Heart left ventricle (tissue), 16 donors: ENCODE measurements at regions not wholly inside any gene's neighbourhood (a gene's known extent, or its start where the extent isn't known, plus 50 kb on each side); places are given as distances from the start of the nearest gene placed in this dataset.
A peak's percentile ranks its signal among the peaks of the same experiment; 100 is the strongest.

Experiments
- ATAC-seq, 4 donors: fragments of 200-7000 bp; cut with Tn5 transposase; one replicate each; pipeline ENCODE4 v1.9.1; 2020 to 2022; ENCODE audit warnings: moderate library complexity in 4 of 4, mild to moderate bottlenecking in 3 of 4, moderate number of reproducible peaks in 1 of 4
- DNase-seq, 5 donors: peaks; one replicate each; pipeline ENCODE4 v3.0.0-alpha.2; 2020
- H3K27ac ChIP-seq, 12 donors: fragments of 200-600 bp; sonication (generic) in 4 of 12; one replicate each; pipeline versions ENCODE4 v1.5.0 to v1.8.0; 2016 to 2022; ENCODE audit warnings: mild to moderate bottlenecking in 2 of 12
- H3K27me3 ChIP-seq, 9 donors: fragments of 200-600 bp; sonication (generic) in 2 of 9; one replicate each; pipeline versions ENCODE4 v1.5.1 to v1.8.0; 2016 to 2022; ENCODE audit warnings: mild to moderate bottlenecking in 3 of 9
- H3K36me3 ChIP-seq, 9 donors: fragments of 200-600 bp; sonication (generic) in 2 of 9; one replicate each; pipeline versions ENCODE4 v1.5.0 to v1.8.0; 2018 to 2022; ENCODE audit warnings: mild to moderate bottlenecking in 2 of 9
- H3K4me1 ChIP-seq, 12 donors: fragments of 200-600 bp; sonication (generic) in 4 of 12; one replicate each; pipeline versions ENCODE4 v1.5.0 to v1.8.0; 2016 to 2022; ENCODE audit warnings: mild to moderate bottlenecking in 3 of 12
- H3K4me3 ChIP-seq, 12 donors: fragments of 200-600 bp; sonication (generic) in 4 of 12; one replicate each; pipeline versions ENCODE4 v1.5.0 to v1.8.0; 2017 to 2022; ENCODE audit warnings: mild to moderate bottlenecking in 9 of 12, moderate library complexity in 4 of 12
- H3K9me3 ChIP-seq, 12 donors: fragments of 200-600 bp; sonication (generic) in 4 of 12; one replicate each; pipeline versions ENCODE4 v1.5.0 to v1.8.0; 2016 to 2022; ENCODE audit warnings: mild to moderate bottlenecking in 1 of 12
- CTCF ChIP-seq, 12 donors: fragments of 200-600 bp; sonication (generic) in 4 of 12; IDR thresholded peaks; one replicate each; pipeline versions ENCODE4 v1.5.0 to v1.8.0; 2018 to 2022; ENCODE audit warnings: antibody characterized with exemption in 12 of 12, mild to moderate bottlenecking in 5 of 12
- POLR2A ChIP-seq, 2 donors: fragments of 450-650 bp; IDR thresholded peaks; one replicate each; pipeline ENCODE4 v1.6.1; 2017; ENCODE audit warnings: antibody characterized with exemption in 2 of 2, mild to moderate bottlenecking in 2 of 2, moderate library complexity in 2 of 2
- WGBS, 4 donors: extraction: QIAGEN DNeasy Blood & Tissue Kit in 2 of 4; methylation state at CpG; one replicate each; pipeline versions ENCODE4 v1.1.5 to v1.1.7; 2013 to 2018; 5-methylcytosine and 5-hydroxymethylcytosine counted together
- intact Hi-C, 10 donors: fragments of 100-400 bp; cut with DNase I; formaldehyde crosslinking; loops; one replicate each; pipeline versions ENCODE4 v1.11.1 to v1.14.2; 2022
- donor health status: ischemic (EF 13 %, LVEDD 7.1; RV severe dilation, severe dysfunction).
- donor health status: healthy with polysubstance abuse.
- donor health status: DM: no; HTN: yes; CAD: no.
- donor health status: DM: no; HTN: no; CAD: no.
- donor health status: ischemic (EF 25% LVEDD 6.9; RV normal size, moderate dysfunction).
- donor health status: ischemic (EF 25% LVEDD 5.7; RV mildly dilated, moderate dysfunction).
- donor health status: healthy.
- donor health status: DM: yes; HTN: yes; CAD: no.
- donor health status: ischemic (EF 35%, LVEDD 5.7; RV mildly dilated, moderate dysfunction).
- donor health status: nonischemic (EF 11% LVEDD 7.7; RV severe dilation, severe dysfunction).
- donor health status: DM: yes; HTN: yes; CAD: no.
- donor health status: PGD.
- donor health status: ischemic (EF 29% LVEDD 5.4; RV normal size, mild dysfunction).
- donor health status: nonischemic (EF 23%, LVEDD 6.1; RV moderate dilation, normal function).

GRCh38 chr6:44608175-44608574 lies 220.7 kb downstream of the CDC5L start:
- H3K9me3 ChIP-seq = no peaks in the 10 kb centered on the region
- peaks cover 0 to 3% (median 0%) of the 10 kb centered on the region in 12 donors for H3K4me1 ChIP-seq
- TF ChIP-seq CTCF (IDR thresholded peaks at IDR 0.05) (no peak), POLR2A (IDR thresholded peaks at IDR 0.05) (no peak)
- H3K4me3 ChIP-seq = no peak overlapping the region
- no peak overlapping the region for H3K27ac ChIP-seq
- no peaks in the 10 kb centered on the region for H3K27me3 ChIP-seq
- H3K36me3 ChIP-seq = no peaks in the 10 kb centered on the region
- intact Hi-C loops = no loop called here
- WGBS, 4 donors = 70 to 78% (median 75%) methylated on average over 4 of the region's 4 CpGs
- peak in 1 of 5 donors; percentile 2 for DNase-seq
- no peak for ATAC-seq

- Histone ChIP-seq H3K27ac (no peak overlapping the region), H3K4me1 (no peaks in the 10 kb centered on the region), H3K9me3 (no peaks in the 10 kb centered on the region), H3K4me3 (no peak overlapping the region), H3K36me3 (no peaks in the 10 kb centered on the region), H3K27me3 (no peaks in the 10 kb centered on the region)
- WGBS, 4 donors = 89 to 95% (median 92%) methylated on average over 1 of the region's 1 CpG
- DNase-seq (no peak), ATAC-seq (no peak)
- intact Hi-C loops = no loop called here
- TF ChIP-seq POLR2A (IDR thresholded peaks at IDR 0.05) (no peak), CTCF (IDR thresholded peaks at IDR 0.05) (no peak)
These were observed 221.6 kb downstream of the CDC5L start for GRCh38 chr6:44609051-44609612.

GRCh38 chr6:44614396-44614795 lies 226.9 kb downstream of the CDC5L start:
- Histone ChIP-seq H3K9me3 (no peaks in the 10 kb centered on the region), H3K27me3 (peaks cover 0 to 8% (median 0%) of the 10 kb centered on the region in 9 donors), H3K27ac (no peak overlapping the region), H3K4me1 (peaks cover 0 to 7% (median 0%) of the 10 kb centered on the region in 12 donors), H3K36me3 (no peaks in the 10 kb centered on the region), H3K4me3 (no peak overlapping the region)
- no peak for DNase-seq
- intact Hi-C loops = no loop called here
- 84 to 92% (median 90%) methylated on average over 2 to 3 of the region's 3 CpGs for WGBS, 4 donors
- no peak for ATAC-seq
- TF ChIP-seq CTCF (IDR thresholded peaks at IDR 0.05) = no peak
- no peak for TF ChIP-seq POLR2A (IDR thresholded peaks at IDR 0.05)

GRCh38 chr6:44615621-44616020 lies 228.1 kb downstream of the CDC5L start:
- intact Hi-C loops = no loop called here
- Histone ChIP-seq H3K4me3 (no peak overlapping the region), H3K27ac (no peak overlapping the region), H3K36me3 (no peaks in the 10 kb centered on the region), H3K27me3 (peaks cover 0 to 8% (median 0%) of the 10 kb centered on the region in 9 donors), H3K9me3 (no peaks in the 10 kb centered on the region), H3K4me1 (peaks cover 0 to 7% (median 0%) of the 10 kb centered on the region in 12 donors)
- 71 to 81% (median 74%) methylated on average over 3 of the region's 3 CpGs for WGBS, 4 donors
- no peak for TF ChIP-seq POLR2A (IDR thresholded peaks at IDR 0.05)
- TF ChIP-seq CTCF (IDR thresholded peaks at IDR 0.05) = no peak
- DNase-seq = no peak
- ATAC-seq = no peak
